Neural crest cell (in vitro differentiated cells): ENCODE measurements at regions not wholly inside any gene's neighbourhood (a gene's known extent, or its start where the extent isn't known, plus 50 kb on each side); places are given as distances from the start of the nearest gene placed in this dataset.

Experiments used
- DNase-seq: peaks from one replicate; pipeline ENCODE4 v3.0.0; 2021; ENCODE audit warnings: low read depth, mixed read lengths, low spot score
- H3K27ac Mint-ChIP-seq: one replicate; pipeline ENCODE4 v1.8.0; 2021; ENCODE audit warnings: mild to moderate bottlenecking, mixed read lengths; ENCODE audit not compliant: unreplicated experiment
- H3K27me3 Mint-ChIP-seq: 2 replicates; pipeline ENCODE4 v1.8.0; 2021; ENCODE audit warnings: low read depth, mild to moderate bottlenecking, mixed read lengths
- H3K36me3 Mint-ChIP-seq: 2 replicates; pipeline ENCODE4 v1.8.0; 2021; ENCODE audit warnings: low read depth, mild to moderate bottlenecking, mixed read lengths
- H3K4me1 Mint-ChIP-seq: 2 replicates; pipeline ENCODE4 v1.8.0; 2021; ENCODE audit warnings: mixed read lengths
- H3K4me3 Mint-ChIP-seq: one replicate; pipeline ENCODE4 v1.8.0; 2021; ENCODE audit warnings: mild to moderate bottlenecking, mixed read lengths
- H3K9me3 Mint-ChIP-seq: 2 replicates; pipeline ENCODE4 v1.8.0; 2021; ENCODE audit warnings: mixed read lengths
- TF ChIP-seq, protein P1 (sequence below): fragments of 200-600 bp; sonication (generic); conservative IDR thresholded peaks from 2 replicates; pipeline ENCODE4 v1.5.0; 2021; ENCODE audit warnings: antibody characterized with exemption, mild to moderate bottlenecking

- Mint-ChIP-seq H3K4me1 (peaks cover 47% of the 10 kb centered on the region), H3K27me3 (peaks cover 75% of the 10 kb centered on the region), H3K36me3 (peaks cover 6% of the 10 kb centered on the region), H3K4me3 (no peak overlapping the region), H3K27ac (no peak overlapping the region), H3K9me3 (no peaks in the 10 kb centered on the region)
- DNase-seq: no peak
- TF ChIP-seq, protein P1, sequence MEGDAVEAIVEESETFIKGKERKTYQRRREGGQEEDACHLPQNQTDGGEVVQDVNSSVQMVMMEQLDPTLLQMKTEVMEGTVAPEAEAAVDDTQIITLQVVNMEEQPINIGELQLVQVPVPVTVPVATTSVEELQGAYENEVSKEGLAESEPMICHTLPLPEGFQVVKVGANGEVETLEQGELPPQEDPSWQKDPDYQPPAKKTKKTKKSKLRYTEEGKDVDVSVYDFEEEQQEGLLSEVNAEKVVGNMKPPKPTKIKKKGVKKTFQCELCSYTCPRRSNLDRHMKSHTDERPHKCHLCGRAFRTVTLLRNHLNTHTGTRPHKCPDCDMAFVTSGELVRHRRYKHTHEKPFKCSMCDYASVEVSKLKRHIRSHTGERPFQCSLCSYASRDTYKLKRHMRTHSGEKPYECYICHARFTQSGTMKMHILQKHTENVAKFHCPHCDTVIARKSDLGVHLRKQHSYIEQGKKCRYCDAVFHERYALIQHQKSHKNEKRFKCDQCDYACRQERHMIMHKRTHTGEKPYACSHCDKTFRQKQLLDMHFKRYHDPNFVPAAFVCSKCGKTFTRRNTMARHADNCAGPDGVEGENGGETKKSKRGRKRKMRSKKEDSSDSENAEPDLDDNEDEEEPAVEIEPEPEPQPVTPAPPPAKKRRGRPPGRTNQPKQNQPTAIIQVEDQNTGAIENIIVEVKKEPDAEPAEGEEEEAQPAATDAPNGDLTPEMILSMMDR: no peak
Measured at GRCh38 chr12:132430838-132431774, 58.8 kb upstream of the FBRSL1 start.

GRCh38 chr12:132429946-132430643 lies 59.9 kb upstream of the FBRSL1 start:
- no peak overlapping the region for H3K4me3 Mint-ChIP-seq
- no peak for DNase-seq
- H3K36me3 Mint-ChIP-seq: peaks cover 3% of the 10 kb centered on the region
- no peaks in the 10 kb centered on the region for H3K9me3 Mint-ChIP-seq
- TF ChIP-seq, protein P1: no peak
- no peak overlapping the region for H3K27ac Mint-ChIP-seq
- H3K27me3 Mint-ChIP-seq: peaks cover 79% of the 10 kb centered on the region
- H3K4me1 Mint-ChIP-seq: peaks cover 53% of the 10 kb centered on the region

- Mint-ChIP-seq H3K36me3 (no peaks in the 10 kb centered on the region), H3K9me3 (peaks cover 2% of the 10 kb centered on the region), H3K4me3 (no peak overlapping the region), H3K27ac (no peak overlapping the region), H3K4me1 (peaks cover 54% of the 10 kb centered on the region), H3K27me3 (peaks cover 77% of the 10 kb centered on the region)
- TF ChIP-seq, protein P1: no peak
- DNase-seq: no peak
Measured at GRCh38 chr12:132429602-132429945, 60.4 kb upstream of the FBRSL1 start.

DNA sequence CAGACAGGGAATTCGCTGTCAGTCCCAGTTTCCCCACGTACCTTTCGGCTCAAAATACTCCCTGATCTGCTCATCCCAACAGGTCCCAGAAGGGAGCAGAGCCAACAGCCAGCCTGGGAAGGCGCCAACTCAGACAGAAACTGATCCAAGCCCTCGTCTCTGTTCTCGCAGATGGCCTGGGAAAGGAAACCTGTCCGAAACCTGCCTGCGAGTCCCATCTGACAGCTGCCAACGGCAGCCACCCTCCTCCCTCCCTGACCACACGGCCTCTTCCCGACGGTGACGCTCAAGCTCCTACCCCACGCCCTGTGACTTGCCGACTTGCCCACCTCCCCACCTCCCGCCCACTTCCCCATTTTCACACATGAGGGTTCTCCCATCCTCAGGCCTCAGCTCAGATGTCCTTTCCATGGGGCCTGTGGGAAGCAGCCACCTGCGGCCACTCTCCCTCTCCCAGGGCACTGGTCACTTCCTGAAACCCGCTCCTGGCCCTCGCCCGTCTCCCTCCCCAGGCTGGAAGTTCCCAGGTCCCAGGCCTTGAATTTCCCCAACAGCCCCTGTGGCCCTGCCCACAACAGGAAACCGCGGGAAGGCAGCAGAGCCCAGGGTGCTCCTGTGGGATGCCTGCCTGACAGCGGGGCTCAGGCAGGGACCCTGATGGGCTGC lies 60.9 kb upstream of the FBRSL1 start:
- Mint-ChIP-seq H3K4me1 (peaks cover 56% of the 10 kb centered on the region), H3K4me3 (no peak overlapping the region), H3K27me3 (peaks cover 77% of the 10 kb centered on the region), H3K27ac (no peak overlapping the region), H3K9me3 (peaks cover 2% of the 10 kb centered on the region), H3K36me3 (no peaks in the 10 kb centered on the region)
- no peak for DNase-seq
- TF ChIP-seq, protein P1: no peak
